ENCODE measurements at regions not wholly inside any gene's neighbourhood (a gene's known extent, or its start where the extent isn't known, plus 50 kb on each side); places are given as distances from the start of the nearest gene placed in this dataset.

- WGBS (ENCODE audit: insufficient coverage): 94% methylated on average over 2 of the region's 3 CpGs
- Histone ChIP-seq H3K27ac (ENCODE audit: low read length) (no peak overlapping the region), H3K36me3 (ENCODE audit: control insufficient read depth in 2 of 2, extremely low read depth in 1 of 2, insufficient read depth in 1 of 2, low read length in 1 of 2) (no peaks in the 10 kb centered on the region), H3K27me3 (replicated peaks in 1 of 2; ENCODE audit: control insufficient read depth in 2 of 2, extremely low read depth in 1 of 2, insufficient read depth in 2 of 2, low read length in 1 of 2) (peaks cover 0 to under 1% of the 10 kb centered on the region in 2 experiments), H3K4me1 (ENCODE audit: control insufficient read depth in 1 of 2, extremely low read depth in 1 of 2, insufficient read depth in 2 of 2, low read length in 2 of 2) (no peaks in the 10 kb centered on the region), H3K4me3 (ENCODE audit: control insufficient read depth in 1 of 2, extremely low read depth in 1 of 2, low read length in 1 of 2) (no peak overlapping the region), H3K9me3 (no peaks in the 10 kb centered on the region)
- peaks cover 4% of the 10 kb centered on the region in 2 donors for H3K27me3 Mint-ChIP-seq
- peaks cover 4 to 7% (median 5%) of the 10 kb centered on the region in 3 donors for H3K4me1 Mint-ChIP-seq
- POLR2A ChIA-PET: no interaction called here
- H3K27ac Mint-ChIP-seq: no peak overlapping the region
- ATAC-seq (replicated peaks in 1 of 4) (no peak), DNase-seq (no peak)
- H3K9me3 Mint-ChIP-seq: no peaks in the 10 kb centered on the region
- no peak overlapping the region for H3K4me3 Mint-ChIP-seq
- CTCF ChIA-PET: no interaction called here
- no peaks in the 10 kb centered on the region for H3K36me3 Mint-ChIP-seq
Measured at GRCh38 chr13:109548374-109548773, 238.0 kb downstream of the IRS2 start.

- ChIA-PET POLR2A (no interaction called here), CTCF (no interaction called here)
- Mint-ChIP-seq H3K4me1 (peaks cover 4 to 7% (median 5%) of the 10 kb centered on the region in 3 donors), H3K36me3 (no peaks in the 10 kb centered on the region), H3K4me3 (no peak overlapping the region), H3K27me3 (peaks cover 2 to 4% of the 10 kb centered on the region in 2 donors), H3K27ac (no peak overlapping the region), H3K9me3 (no peaks in the 10 kb centered on the region)
- Histone ChIP-seq H3K27ac (ENCODE audit: low read length) (no peak overlapping the region), H3K4me1 (ENCODE audit: control insufficient read depth in 1 of 2, extremely low read depth in 1 of 2, insufficient read depth in 2 of 2, low read length in 2 of 2) (peaks cover 0 to 2% of the 10 kb centered on the region in 2 experiments), H3K4me3 (ENCODE audit: control insufficient read depth in 1 of 2, extremely low read depth in 1 of 2, low read length in 1 of 2) (no peak overlapping the region), H3K9me3 (no peaks in the 10 kb centered on the region), H3K36me3 (ENCODE audit: control insufficient read depth in 2 of 2, extremely low read depth in 1 of 2, insufficient read depth in 1 of 2, low read length in 1 of 2) (no peaks in the 10 kb centered on the region), H3K27me3 (replicated peaks in 1 of 2; ENCODE audit: control insufficient read depth in 2 of 2, extremely low read depth in 1 of 2, insufficient read depth in 2 of 2, low read length in 1 of 2) (no peaks in the 10 kb centered on the region)
- DNase-seq (no peak), ATAC-seq (replicated peaks in 1 of 4) (no peak)
- 65% methylated on average over 2 of the region's 5 CpGs for WGBS (ENCODE audit: insufficient coverage)
Measured at GRCh38 chr13:109547942-109548341, 238.4 kb downstream of the IRS2 start.

- H3K4me3 Mint-ChIP-seq: no peak overlapping the region
- ATAC-seq (replicated peaks in 1 of 4) (no peak), DNase-seq (no peak)
- H3K4me1 Mint-ChIP-seq: peaks cover 4 to 7% (median 5%) of the 10 kb centered on the region in 3 donors
- no peak overlapping the region for H3K4me3 ChIP-seq (ENCODE audit: control insufficient read depth in 1 of 2, extremely low read depth in 1 of 2, low read length in 1 of 2)
- H3K27ac ChIP-seq (ENCODE audit: low read length): no peak overlapping the region
- no peaks in the 10 kb centered on the region for H3K36me3 ChIP-seq (ENCODE audit: control insufficient read depth in 2 of 2, extremely low read depth in 1 of 2, insufficient read depth in 1 of 2, low read length in 1 of 2)
- no peaks in the 10 kb centered on the region for H3K9me3 ChIP-seq
- H3K27me3 ChIP-seq (replicated peaks in 1 of 2; ENCODE audit: control insufficient read depth in 2 of 2, extremely low read depth in 1 of 2, insufficient read depth in 2 of 2, low read length in 1 of 2): no peaks in the 10 kb centered on the region
- ChIA-PET CTCF (interaction anchor here in 1 of 2 donors (0.5 kb wide), 1 partner anchor 63 kb away, joined by 4 read pairs; no protein-coding TSS in a partner anchor), POLR2A (no interaction called here)
- H3K36me3 Mint-ChIP-seq: no peaks in the 10 kb centered on the region
- no peaks in the 10 kb centered on the region for H3K9me3 Mint-ChIP-seq
- 64% methylated on average over 6 of the region's 6 CpGs for WGBS (ENCODE audit: insufficient coverage)
- H3K4me1 ChIP-seq (ENCODE audit: control insufficient read depth in 1 of 2, extremely low read depth in 1 of 2, insufficient read depth in 2 of 2, low read length in 2 of 2): peaks cover 0 to 2% of the 10 kb centered on the region in 2 experiments
- no peak overlapping the region for H3K27ac Mint-ChIP-seq
- peaks cover 4 to 8% of the 10 kb centered on the region in 2 donors for H3K27me3 Mint-ChIP-seq
Measured at GRCh38 chr13:109545931-109546330, 240.5 kb downstream of the IRS2 start.

GRCh38 chr13:109541081-109541480 lies 245.3 kb downstream of the IRS2 start:
- CTCF ChIA-PET: no interaction called here
- WGBS (ENCODE audit: insufficient coverage): no CpG with 5 or more reads among the region's 3 CpGs
- H3K4me3 ChIP-seq (ENCODE audit: control insufficient read depth in 1 of 2, extremely low read depth in 1 of 2, low read length in 1 of 2): no peak overlapping the region
- H3K4me1 Mint-ChIP-seq: peaks cover 4 to 7% (median 5%) of the 10 kb centered on the region in 3 donors
- H3K4me1 ChIP-seq (ENCODE audit: control insufficient read depth in 1 of 2, extremely low read depth in 1 of 2, insufficient read depth in 2 of 2, low read length in 2 of 2): peaks cover 0 to 2% of the 10 kb centered on the region in 2 experiments
- peaks cover 0 to 4% of the 10 kb centered on the region in 2 experiments for H3K27me3 ChIP-seq (replicated peaks in 1 of 2; ENCODE audit: control insufficient read depth in 2 of 2, extremely low read depth in 1 of 2, insufficient read depth in 2 of 2, low read length in 1 of 2)
- H3K9me3 ChIP-seq: no peaks in the 10 kb centered on the region
- H3K27ac ChIP-seq (ENCODE audit: low read length): no peak overlapping the region
- no peaks in the 10 kb centered on the region for H3K36me3 ChIP-seq (ENCODE audit: control insufficient read depth in 2 of 2, extremely low read depth in 1 of 2, insufficient read depth in 1 of 2, low read length in 1 of 2)
- no peak for ATAC-seq (replicated peaks in 1 of 4)
- H3K36me3 Mint-ChIP-seq: no peaks in the 10 kb centered on the region
- peaks cover 0 to 9% of the 10 kb centered on the region in 2 donors for H3K27me3 Mint-ChIP-seq
- POLR2A ChIA-PET: no interaction called here
- DNase-seq: no peak
- no peaks in the 10 kb centered on the region for H3K9me3 Mint-ChIP-seq
- H3K27ac Mint-ChIP-seq: no peak overlapping the region
- no peak overlapping the region for H3K4me3 Mint-ChIP-seq

GRCh38 chr13:109537584-109537983 lies 248.8 kb downstream of the IRS2 start:
- Mint-ChIP-seq H3K4me3 (no peak overlapping the region), H3K27ac (no peak overlapping the region), H3K4me1 (no peaks in the 10 kb centered on the region), H3K27me3 (peaks cover 9 to 10% of the 10 kb centered on the region in 2 donors), H3K36me3 (no peaks in the 10 kb centered on the region), H3K9me3 (no peaks in the 10 kb centered on the region)
- H3K4me1 ChIP-seq (ENCODE audit: control insufficient read depth in 1 of 2, extremely low read depth in 1 of 2, insufficient read depth in 2 of 2, low read length in 2 of 2): no peaks in the 10 kb centered on the region
- CTCF ChIA-PET: interaction anchor here in 1 of 2 donors (0.5 kb wide), 1 partner anchor 366 kb away, joined by 3 read pairs; no protein-coding TSS in a partner anchor
- H3K27me3 ChIP-seq (replicated peaks in 1 of 2; ENCODE audit: control insufficient read depth in 2 of 2, extremely low read depth in 1 of 2, insufficient read depth in 2 of 2, low read length in 1 of 2): peaks cover 0 to 7% of the 10 kb centered on the region in 2 experiments
- no peaks in the 10 kb centered on the region for H3K36me3 ChIP-seq (ENCODE audit: control insufficient read depth in 2 of 2, extremely low read depth in 1 of 2, insufficient read depth in 1 of 2, low read length in 1 of 2)
- POLR2A ChIA-PET: interaction anchor here in 1 of 2 donors (0.6 kb wide), 1 partner anchor 624 kb away, joined by 10 read pairs; no protein-coding TSS in a partner anchor
- H3K4me3 ChIP-seq (ENCODE audit: control insufficient read depth in 1 of 2, extremely low read depth in 1 of 2, low read length in 1 of 2): no peak overlapping the region
- DNase-seq (no peak), ATAC-seq (replicated peaks in 1 of 4) (no peak)
- WGBS (ENCODE audit: insufficient coverage): 78% methylated on average over 4 of the region's 12 CpGs
- no peak overlapping the region for H3K27ac ChIP-seq (ENCODE audit: low read length)
- no peaks in the 10 kb centered on the region for H3K9me3 ChIP-seq

- Mint-ChIP-seq H3K4me3 (no peak overlapping the region), H3K27me3 (peaks cover 10 to 12% of the 10 kb centered on the region in 2 donors), H3K27ac (no peak overlapping the region), H3K4me1 (no peaks in the 10 kb centered on the region), H3K9me3 (no peaks in the 10 kb centered on the region), H3K36me3 (no peaks in the 10 kb centered on the region)
- H3K36me3 ChIP-seq (ENCODE audit: control insufficient read depth in 2 of 2, extremely low read depth in 1 of 2, insufficient read depth in 1 of 2, low read length in 1 of 2): no peaks in the 10 kb centered on the region
- 90% methylated on average over 7 of the region's 11 CpGs for WGBS (ENCODE audit: insufficient coverage)
- DNase-seq (no peak), ATAC-seq (replicated peaks in 1 of 4) (no peak)
- H3K27me3 ChIP-seq (replicated peaks in 1 of 2; ENCODE audit: control insufficient read depth in 2 of 2, extremely low read depth in 1 of 2, insufficient read depth in 2 of 2, low read length in 1 of 2): peaks cover 0 to 3% of the 10 kb centered on the region in 2 experiments
- no peaks in the 10 kb centered on the region for H3K4me1 ChIP-seq (ENCODE audit: control insufficient read depth in 1 of 2, extremely low read depth in 1 of 2, insufficient read depth in 2 of 2, low read length in 2 of 2)
- H3K27ac ChIP-seq (ENCODE audit: low read length): no peak overlapping the region
- CTCF ChIA-PET: no interaction called here
- POLR2A ChIA-PET: interaction anchor here in 1 of 2 donors (0.6 kb wide), 1 partner anchor 18 kb away, joined by 3 read pairs; no protein-coding TSS in a partner anchor
- no peaks in the 10 kb centered on the region for H3K9me3 ChIP-seq
- no peak overlapping the region for H3K4me3 ChIP-seq (ENCODE audit: control insufficient read depth in 1 of 2, extremely low read depth in 1 of 2, low read length in 1 of 2)
Measured at GRCh38 chr13:109533350-109533749, 253.0 kb downstream of the IRS2 start.

DNA sequence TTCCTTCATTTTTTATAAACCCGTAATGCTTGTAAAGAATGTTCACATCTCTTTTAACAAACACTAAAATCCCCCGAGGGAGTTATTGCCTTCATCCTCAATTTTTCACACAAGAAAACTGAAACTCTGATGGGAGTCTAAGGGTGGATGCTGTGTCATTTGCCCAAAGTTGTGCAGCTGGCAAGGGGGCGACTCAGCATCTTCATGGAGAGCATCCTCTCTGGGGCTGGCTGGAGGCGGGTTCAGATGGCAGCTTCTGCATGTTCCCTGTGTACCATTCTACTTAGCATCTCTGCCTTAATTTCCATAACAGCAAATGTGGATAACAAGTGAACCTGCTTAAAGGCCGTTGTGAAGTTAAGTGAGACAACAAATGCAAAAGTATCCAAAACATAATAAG lies 256.4 kb downstream of the IRS2 start:
- WGBS (ENCODE audit: insufficient coverage): 82% methylated on average over 2 of the region's 5 CpGs
- Mint-ChIP-seq H3K27me3 (peaks cover 12 to 26% of the 10 kb centered on the region in 2 donors), H3K27ac (no peak overlapping the region), H3K9me3 (no peaks in the 10 kb centered on the region), H3K4me3 (no peak overlapping the region), H3K4me1 (no peaks in the 10 kb centered on the region), H3K36me3 (no peaks in the 10 kb centered on the region)
- ATAC-seq (replicated peaks in 1 of 4) (no peak), DNase-seq (no peak)
- Histone ChIP-seq H3K9me3 (no peaks in the 10 kb centered on the region), H3K27ac (ENCODE audit: low read length) (no peak overlapping the region), H3K27me3 (replicated peaks in 1 of 2; ENCODE audit: control insufficient read depth in 2 of 2, extremely low read depth in 1 of 2, insufficient read depth in 2 of 2, low read length in 1 of 2) (peaks cover 0 to 9% of the 10 kb centered on the region in 2 experiments), H3K4me3 (ENCODE audit: control insufficient read depth in 1 of 2, extremely low read depth in 1 of 2, low read length in 1 of 2) (no peak overlapping the region), H3K4me1 (ENCODE audit: control insufficient read depth in 1 of 2, extremely low read depth in 1 of 2, insufficient read depth in 2 of 2, low read length in 2 of 2) (no peaks in the 10 kb centered on the region), H3K36me3 (ENCODE audit: control insufficient read depth in 2 of 2, extremely low read depth in 1 of 2, insufficient read depth in 1 of 2, low read length in 1 of 2) (no peaks in the 10 kb centered on the region)
- ChIA-PET CTCF (no interaction called here), POLR2A (no interaction called here)
